Activated CD4-positive, alpha-beta memory T cell treated with anti-CD3 and anti-CD28 coated beads for 36 hours (primary cell): ENCODE measurements at regions not wholly inside any gene's neighbourhood (a gene's known extent, or its start where the extent isn't known, plus 50 kb on each side); places are given as distances from the start of the nearest gene placed in this dataset.

Source experiments
- CTCF ChIA-PET: fragments of 350-600 bp; sonication (Branson Sonifier 250); formaldehyde crosslinking; loops from one replicate; lab custom pipeline; 2021; ENCODE audit warnings: antibody characterized with exemption, inconsistent platforms; lab: Charles Lee
- POLR2A ChIA-PET: fragments of 350-600 bp; sonication (Branson Sonifier 250); formaldehyde crosslinking; loops from one replicate; lab custom pipeline; 2021; ENCODE audit warnings: antibody characterized with exemption; lab: Charles Lee
- DNase-seq: peaks from one replicate; pipeline ENCODE4 v3.0.0-alpha.2; 2020
- H3K27ac Mint-ChIP-seq: one replicate; pipeline ENCODE4 v1.8.0; 2021; ENCODE audit warnings: mixed read lengths
- H3K27me3 Mint-ChIP-seq: one replicate; pipeline ENCODE4 v1.8.0; 2021; ENCODE audit warnings: mixed read lengths
- H3K36me3 Mint-ChIP-seq: one replicate; pipeline ENCODE4 v1.8.0; 2021; ENCODE audit warnings: mixed read lengths
- H3K4me1 Mint-ChIP-seq: one replicate; pipeline ENCODE4 v1.8.0; 2021; ENCODE audit warnings: low read depth, mixed read lengths
- H3K4me3 Mint-ChIP-seq: one replicate; pipeline ENCODE4 v1.8.0; 2021; ENCODE audit warnings: mild to moderate bottlenecking, mixed read lengths
- H3K9me3 Mint-ChIP-seq: one replicate; pipeline ENCODE4 v1.8.0; 2021; ENCODE audit warnings: mixed read lengths
- intact Hi-C: fragments of 100-400 bp; cut with micrococcal nuclease; formaldehyde crosslinking; loops from one replicate; pipeline ENCODE4 v1.15.1; 2023

GRCh38 chr19:5204212-5204611 lies 136.4 kb downstream of the PTPRS start:
- peaks cover 26% of the 10 kb centered on the region for H3K9me3 Mint-ChIP-seq
- H3K4me3 Mint-ChIP-seq, result no peak overlapping the region
- H3K27ac Mint-ChIP-seq, result no peak overlapping the region
- intact Hi-C loops, result no loop called here
- CTCF ChIA-PET, result no interaction called here
- peaks cover 5% of the 10 kb centered on the region for H3K36me3 Mint-ChIP-seq
- no peak for DNase-seq
- H3K4me1 Mint-ChIP-seq, result no peaks in the 10 kb centered on the region
- H3K27me3 Mint-ChIP-seq, result no peaks in the 10 kb centered on the region
- POLR2A ChIA-PET, result interaction anchor here (0.9 kb wide), 1 partner anchor 28 kb away, joined by 3 read pairs; no protein-coding TSS in a partner anchor
